NCI-H2081 treated with DMSO at 0.1 percent for 48 hours (cell line): ENCODE measurements at regions not wholly inside any gene's neighbourhood (a gene's known extent, or its start where the extent isn't known, plus 50 kb on each side); places are given as distances from the start of the nearest gene placed in this dataset.
"Not testable (repeated sequence)": the region's sequence is repeated elsewhere in the genome, so short reads cannot be mapped to it uniquely, and the experiment has no call there.

ENCODE experiments used
- DNase-seq: peaks from one replicate; lab custom pipeline; 2025; lab: John Stamatoyannopoulos, UW

GRCh38 chr7:125127304-125127703 is 197.7 kb upstream of the POT1 start:
- no peak for DNase-seq

GRCh38 chr7:125126376-125126775 is 196.8 kb upstream of the POT1 start:
- no peak for DNase-seq

DNA sequence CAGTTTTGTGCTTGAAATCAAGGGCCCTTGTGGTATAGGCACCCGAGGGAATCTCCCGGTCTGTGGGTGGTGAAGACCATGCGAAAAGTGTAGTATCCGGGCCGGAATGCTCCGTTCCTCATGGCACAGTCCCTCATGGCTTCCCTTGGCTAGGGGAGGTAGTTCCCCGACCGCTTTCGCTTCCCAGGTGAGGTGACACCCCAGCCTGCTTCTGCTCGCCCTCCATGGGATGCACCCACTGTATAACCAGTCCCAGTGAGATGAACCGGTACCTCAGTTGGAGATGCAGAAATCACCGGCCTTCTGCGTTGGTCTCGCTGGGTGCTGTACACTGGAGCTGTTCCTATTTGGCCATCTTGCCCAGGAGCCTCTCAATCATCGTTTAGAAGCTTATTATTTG is 195.7 kb upstream of the POT1 start:
- no peak for DNase-seq

GRCh38 chr7:125122173-125122572 is 192.5 kb upstream of the POT1 start:
- no peak for DNase-seq

- DNase-seq, result no peak
Observed at GRCh38 chr7:125119559-125120115, 190.0 kb upstream of the POT1 start.

DNA sequence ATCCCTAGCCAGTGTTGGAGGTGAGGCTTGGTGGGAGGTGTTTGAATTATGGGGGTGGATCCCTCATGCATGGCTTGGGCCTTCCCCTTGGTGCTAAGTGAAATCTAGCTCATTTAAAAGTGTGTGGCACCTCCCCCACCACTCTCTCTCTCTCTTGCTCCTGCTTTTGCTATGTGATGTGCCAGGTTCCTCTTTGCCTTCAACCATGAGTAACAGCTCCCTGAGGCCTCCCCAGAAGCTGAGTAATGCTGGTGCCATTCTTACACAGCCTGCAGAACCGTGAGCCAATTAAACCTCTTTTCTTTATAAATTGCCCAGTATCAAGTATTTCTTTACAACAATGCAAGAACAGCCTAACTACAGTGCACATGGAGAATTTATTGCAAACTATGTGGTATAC is 188.8 kb upstream of the POT1 start:
- no peak for DNase-seq

GRCh38 chr7:125112850-125113249 is 183.2 kb upstream of the POT1 start:
- no peak for DNase-seq

DNA sequence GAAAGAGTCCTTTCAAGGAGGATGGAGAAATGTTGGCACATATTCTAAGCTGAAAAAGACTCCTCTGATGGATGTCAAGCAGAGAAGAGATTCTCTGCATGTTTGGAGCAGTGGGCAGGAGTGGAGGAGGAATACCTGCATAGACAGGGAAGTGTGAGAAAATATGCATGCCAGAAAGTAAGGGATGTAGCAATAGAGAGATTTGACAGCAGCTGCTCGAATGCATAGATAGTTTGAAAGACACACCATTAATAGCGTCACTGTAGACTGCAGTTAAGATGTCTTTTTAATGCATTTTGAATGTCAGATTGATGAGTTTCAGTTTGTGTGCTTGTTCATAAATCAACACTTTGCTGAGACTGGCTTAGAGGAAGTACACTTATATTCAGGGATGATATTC is 169.9 kb upstream of the POT1 start:
- no peak for DNase-seq

DNA sequence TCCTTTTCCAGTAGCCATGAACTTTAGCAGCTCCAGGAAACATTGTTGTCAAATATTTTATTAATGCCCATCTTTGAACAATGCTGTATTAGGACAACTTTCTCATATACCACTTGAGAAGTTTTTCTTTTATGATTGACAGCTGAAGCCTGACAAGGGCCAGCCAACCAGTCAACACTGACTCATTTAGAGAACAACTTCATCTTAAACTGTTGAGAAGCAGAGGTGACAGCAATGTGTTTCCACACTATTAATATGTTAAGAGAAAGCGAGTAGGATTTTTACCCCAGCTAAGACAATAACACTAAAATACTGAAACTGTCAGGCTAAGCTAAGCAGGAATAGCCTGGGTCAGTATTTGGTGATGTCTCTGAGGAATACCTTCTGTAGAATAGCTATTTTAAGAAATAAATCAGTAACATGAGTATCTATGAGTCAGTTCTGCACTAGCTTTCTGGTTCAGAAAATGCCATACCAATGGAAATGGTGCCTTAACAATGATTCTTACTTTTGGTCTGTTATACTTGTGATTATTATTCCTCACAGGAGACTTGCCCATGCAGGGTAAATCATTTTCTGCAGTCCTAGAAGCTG is 168.8 kb upstream of the POT1 start:
- no peak for DNase-seq

- no peak for DNase-seq
Observed at GRCh38 chr7:125090596-125090995, 161.0 kb upstream of the POT1 start.

DNA sequence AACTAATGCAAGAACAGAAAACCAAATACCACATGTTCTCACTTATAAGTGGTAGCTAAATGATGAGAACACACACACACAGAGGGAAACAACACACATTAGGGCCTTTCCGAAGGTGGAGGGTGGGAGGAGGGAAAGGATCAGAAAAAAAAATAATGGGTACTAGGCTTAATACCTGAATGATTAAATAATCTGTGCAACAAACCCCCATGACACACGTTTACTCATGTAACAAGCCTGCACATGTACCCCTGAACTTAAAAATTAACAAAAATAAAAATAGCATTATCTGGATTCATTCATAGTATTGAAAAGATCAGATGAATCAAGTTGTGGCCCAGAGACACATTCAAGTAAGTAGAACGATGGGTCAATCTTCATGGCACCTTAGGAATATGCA is 159.5 kb upstream of the POT1 start:
- DNase-seq, result no peak

- DNase-seq, result no peak
Observed at GRCh38 chr7:125088555-125088954, 158.9 kb upstream of the POT1 start.

DNA sequence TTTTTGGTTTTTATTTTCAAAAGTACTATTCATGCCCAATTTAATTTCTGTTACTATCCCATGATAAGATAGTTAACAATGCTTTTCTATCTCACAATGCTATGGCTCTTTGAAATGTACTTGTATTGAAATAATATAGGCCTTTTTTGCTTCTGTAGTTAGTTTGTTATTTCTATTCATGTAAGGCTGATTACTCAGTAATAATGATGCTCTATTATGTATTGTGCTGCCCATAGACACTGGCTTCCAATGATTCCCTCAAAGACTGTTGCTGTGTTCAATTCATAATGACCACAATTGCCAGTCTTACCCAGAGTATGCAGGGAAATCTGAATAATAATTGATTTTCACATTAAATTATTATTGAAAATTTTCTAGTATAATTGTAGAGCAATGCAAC is 155.5 kb upstream of the POT1 start:
- no peak for DNase-seq

- DNase-seq, result no peak
Observed at GRCh38 chr7:125084196-125084595, 154.6 kb upstream of the POT1 start.

DNA sequence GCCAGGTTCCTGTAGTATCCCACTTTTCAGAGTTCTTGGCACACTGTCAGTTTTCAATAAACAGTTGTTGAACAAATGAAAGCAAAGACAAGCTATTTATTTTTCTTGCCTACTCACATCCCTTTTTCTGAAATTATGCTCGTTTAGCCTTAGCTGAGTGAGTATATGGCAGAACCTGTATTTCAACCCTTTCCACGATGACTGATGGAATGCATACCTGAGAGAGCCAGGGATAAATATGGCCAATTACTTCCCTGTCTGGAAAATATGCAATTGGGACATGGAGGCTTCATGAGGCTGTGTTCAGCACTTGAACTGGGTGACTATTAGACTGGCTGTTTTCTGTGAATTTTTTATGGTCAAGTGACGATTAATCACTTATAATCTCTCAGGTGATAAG is 144.5 kb upstream of the POT1 start:
- DNase-seq, result no peak

DNA sequence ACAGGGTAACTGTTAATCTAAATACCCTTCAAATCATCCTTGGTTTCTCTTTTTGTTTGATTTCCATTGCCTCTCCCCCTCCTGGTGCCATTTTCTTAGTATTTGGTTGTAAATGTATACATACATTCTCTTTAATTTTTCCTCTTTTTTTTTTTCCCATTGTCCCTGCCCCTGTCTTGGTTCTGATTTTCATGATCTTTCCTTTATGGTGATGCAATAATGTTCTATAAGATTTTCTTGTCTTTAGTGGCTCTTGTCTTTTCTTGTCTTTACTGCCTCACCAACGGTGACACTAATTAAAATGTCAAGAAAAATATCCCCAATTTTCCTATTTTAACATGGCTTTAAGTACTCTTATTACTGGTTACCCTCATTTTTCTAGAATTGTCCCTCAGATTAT is 135.9 kb upstream of the POT1 start:
- DNase-seq, result no peak

- DNase-seq, result no peak
Observed at GRCh38 chr7:125065001-125065400, 135.4 kb upstream of the POT1 start.

DNA sequence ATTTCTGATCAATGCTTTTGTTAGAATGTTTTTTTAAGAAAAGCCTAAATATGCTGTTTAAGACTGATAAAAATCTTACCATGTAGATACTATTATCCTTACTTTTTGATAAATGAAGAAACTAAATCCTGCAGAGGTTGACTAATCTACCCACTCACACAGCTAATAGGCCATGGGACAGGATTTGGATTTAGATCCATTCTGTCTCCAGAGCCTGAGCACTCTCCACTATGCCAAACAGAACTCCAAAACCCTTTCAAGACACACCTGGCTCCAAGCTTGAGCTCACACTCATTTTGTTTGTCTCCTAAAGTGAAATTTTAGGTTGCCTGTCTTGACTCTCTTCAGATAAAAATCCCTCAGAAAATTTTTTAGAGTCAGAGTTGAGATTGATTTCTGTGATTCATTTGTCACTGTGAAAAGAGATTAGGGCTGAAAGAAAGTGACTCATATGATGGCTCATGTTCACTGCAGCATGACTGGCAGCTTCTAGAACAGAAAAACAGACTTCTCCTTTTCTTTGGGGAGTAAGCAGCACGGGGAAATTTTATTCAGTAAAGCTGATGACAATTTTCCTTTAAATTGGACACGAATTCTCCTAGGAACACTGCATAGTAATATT is 132.3 kb upstream of the POT1 start:
- DNase-seq, result no peak

DNA sequence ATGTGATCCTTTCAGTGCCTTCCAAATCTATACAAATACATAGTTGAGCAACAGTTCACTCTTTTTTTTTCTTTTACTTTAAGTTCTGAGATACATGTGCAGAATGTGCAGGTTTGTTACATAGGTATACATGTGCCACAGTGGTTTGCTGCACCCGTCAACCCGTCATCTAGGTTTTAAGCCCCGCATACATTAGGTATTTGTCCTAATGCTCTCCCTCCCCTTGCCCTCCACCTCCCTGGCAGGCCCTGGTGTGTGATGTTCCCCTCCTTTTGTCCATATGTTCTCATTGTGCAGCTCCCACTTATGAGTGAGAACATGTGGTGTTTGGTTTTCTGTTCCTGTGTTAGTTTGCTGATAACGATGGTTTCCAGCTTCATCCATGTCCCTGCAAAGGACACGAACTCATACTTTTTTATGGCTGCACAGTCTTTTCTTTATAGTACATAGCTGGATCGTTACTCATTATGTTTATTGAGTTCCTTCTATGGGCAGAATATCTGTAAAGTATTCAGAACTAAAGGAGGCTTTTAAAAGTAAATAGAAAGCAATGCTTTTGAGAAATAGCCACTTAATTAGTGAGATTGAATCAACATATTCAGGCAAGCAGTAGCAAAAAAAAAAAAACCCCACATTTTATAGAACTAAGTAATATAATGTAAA is 131.6 kb upstream of the POT1 start:
- not testable (repeated sequence) for DNase-seq

- DNase-seq, result peak; percentile 24
Observed at GRCh38 chr7:125059861-125060456, 130.3 kb upstream of the POT1 start.

DNA sequence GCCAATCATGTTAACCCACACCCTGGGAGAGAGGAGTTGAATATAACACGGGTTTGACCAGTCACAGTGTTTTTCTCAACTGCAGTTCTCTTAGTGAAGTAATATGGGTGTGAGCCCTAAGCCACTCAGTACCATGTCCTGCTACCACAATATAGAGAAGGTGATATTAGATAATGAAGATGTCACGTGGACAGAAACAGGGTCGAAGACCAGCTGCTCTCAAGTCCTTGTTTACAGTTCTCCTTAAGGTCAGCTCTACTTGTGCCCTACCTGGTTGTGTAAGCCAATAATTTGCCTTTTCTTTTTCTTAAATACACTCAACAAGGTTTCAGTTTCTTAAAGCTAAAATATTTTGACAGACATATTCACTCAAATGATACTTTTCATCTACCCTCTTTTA is 128.3 kb upstream of the POT1 start:
- no peak for DNase-seq

DNA sequence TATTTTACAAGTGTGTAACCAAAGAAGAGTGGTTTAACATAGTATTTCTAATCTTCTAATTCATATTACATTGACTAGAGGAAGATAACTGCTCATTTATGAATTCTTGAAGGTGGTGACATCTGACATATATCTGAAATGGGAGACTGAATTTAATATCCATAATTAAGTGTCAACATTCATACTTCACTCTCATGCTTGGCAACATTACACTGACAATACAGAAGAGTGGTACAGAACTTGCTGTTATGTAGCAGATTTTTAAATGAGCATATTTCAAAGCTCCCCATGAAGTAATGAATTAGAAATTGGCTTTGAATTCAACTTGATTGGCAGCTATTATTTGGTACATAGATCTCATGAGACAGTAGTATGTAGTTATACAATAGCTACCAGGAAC is 125.8 kb upstream of the POT1 start:
- DNase-seq, result no peak

GRCh38 chr7:125046767-125047166 is 117.1 kb upstream of the POT1 start:
- no peak for DNase-seq
